ENCODE measurements at regions not wholly inside any gene's neighbourhood (a gene's known extent, or its start where the extent isn't known, plus 50 kb on each side); places are given as distances from the start of the nearest gene placed in this dataset.

GRCh38 chr4:77354550-77354949, 197.5 kb downstream of the CCNG2 start:
- Histone ChIP-seq H3K27ac (ENCODE audit: low read depth, low read length) (no peak overlapping the region), H3K9ac (ENCODE audit: low read length) (no peak overlapping the region)

GRCh38 chr4:77355731-77356130, 198.7 kb downstream of the CCNG2 start:
- no peaks in the 10 kb centered on the region for H3K79me2 ChIP-seq (ENCODE audit: insufficient read depth, low read length)
- H2AFZ ChIP-seq (ENCODE audit: low read depth, low read length, severe bottlenecking): no peak overlapping the region
- no peak overlapping the region for H3K9ac ChIP-seq (ENCODE audit: low read length)
- no peaks in the 10 kb centered on the region for H3K9me2 ChIP-seq (replicated peaks; ENCODE audit: insufficient read depth, low read length)
- no peak overlapping the region for H3K27ac ChIP-seq (ENCODE audit: low read depth, low read length)
- H3K9me3 ChIP-seq (ENCODE audit: insufficient read depth, low read length): no peaks in the 10 kb centered on the region
- H4K20me1 ChIP-seq (ENCODE audit: low read depth, low read length): no peaks in the 10 kb centered on the region
- TF ChIP-seq EZH2phosphoT487 (conservative IDR thresholded peaks at IDR 0.05; ENCODE audit: low read length) (no peak), CTCF (IDR thresholded peaks at IDR 0.05; ENCODE audit: insufficient read depth, low read length, poor library complexity, severe bottlenecking) (no peak)
- no peaks in the 10 kb centered on the region for H3K27me3 ChIP-seq (ENCODE audit: low read length)
- no peaks in the 10 kb centered on the region for H3K36me3 ChIP-seq (ENCODE audit: low read length)
- no peak overlapping the region for H3K4me2 ChIP-seq (ENCODE audit: low read depth, low read length, poor library complexity, severe bottlenecking)
- no peak overlapping the region for H3K4me3 ChIP-seq (ENCODE audit: insufficient read depth, low read length, poor library complexity, severe bottlenecking)
- no peaks in the 10 kb centered on the region for H3F3A ChIP-seq (ENCODE audit: insufficient read depth)

More at GRCh38 chr4:77354550-77354949, 197.5 kb downstream of the CCNG2 start:
- Histone ChIP-seq H3K9me3 (ENCODE audit: insufficient read depth, low read length) (no peaks in the 10 kb centered on the region), H3F3A (ENCODE audit: insufficient read depth) (no peaks in the 10 kb centered on the region), H3K4me2 (ENCODE audit: low read depth, low read length, poor library complexity, severe bottlenecking) (no peak overlapping the region), H2AFZ (ENCODE audit: low read depth, low read length, severe bottlenecking) (no peak overlapping the region), H3K27me3 (ENCODE audit: low read length) (no peaks in the 10 kb centered on the region), H3K36me3 (ENCODE audit: low read length) (no peaks in the 10 kb centered on the region), H3K9me2 (replicated peaks; ENCODE audit: insufficient read depth, low read length) (no peaks in the 10 kb centered on the region), H3K79me2 (ENCODE audit: insufficient read depth, low read length) (no peaks in the 10 kb centered on the region), H4K20me1 (ENCODE audit: low read depth, low read length) (no peaks in the 10 kb centered on the region), H3K4me3 (ENCODE audit: insufficient read depth, low read length, poor library complexity, severe bottlenecking) (no peak overlapping the region)
- TF ChIP-seq CTCF (IDR thresholded peaks at IDR 0.05; ENCODE audit: insufficient read depth, low read length, poor library complexity, severe bottlenecking): no peak
- TF ChIP-seq EZH2phosphoT487 (conservative IDR thresholded peaks at IDR 0.05; ENCODE audit: low read length): no peak

GRCh38 chr4:77358315-77358928, 201.4 kb downstream of the CCNG2 start:
- Histone ChIP-seq H2AFZ (ENCODE audit: low read depth, low read length, severe bottlenecking) (no peak overlapping the region), H3K9me3 (ENCODE audit: insufficient read depth, low read length) (no peaks in the 10 kb centered on the region), H4K20me1 (ENCODE audit: low read depth, low read length) (no peaks in the 10 kb centered on the region), H3K27me3 (ENCODE audit: low read length) (no peaks in the 10 kb centered on the region), H3F3A (ENCODE audit: insufficient read depth) (no peaks in the 10 kb centered on the region), H3K4me3 (ENCODE audit: insufficient read depth, low read length, poor library complexity, severe bottlenecking) (no peak overlapping the region), H3K79me2 (ENCODE audit: insufficient read depth, low read length) (no peaks in the 10 kb centered on the region), H3K4me2 (ENCODE audit: low read depth, low read length, poor library complexity, severe bottlenecking) (no peak overlapping the region), H3K36me3 (ENCODE audit: low read length) (no peaks in the 10 kb centered on the region), H3K9me2 (replicated peaks; ENCODE audit: insufficient read depth, low read length) (no peaks in the 10 kb centered on the region), H3K9ac (ENCODE audit: low read length) (no peak overlapping the region), H3K27ac (ENCODE audit: low read depth, low read length) (no peak overlapping the region)
- TF ChIP-seq CTCF (IDR thresholded peaks at IDR 0.05; ENCODE audit: insufficient read depth, low read length, poor library complexity, severe bottlenecking) (peak; percentile 32), EZH2phosphoT487 (conservative IDR thresholded peaks at IDR 0.05; ENCODE audit: low read length) (no peak)
